GM21367 (cell line): ENCODE measurements at regions not wholly inside any gene's neighbourhood (a gene's known extent, or its start where the extent isn't known, plus 50 kb on each side); places are given as distances from the start of the nearest gene placed in this dataset.
"Not testable (repeated sequence)": the region's sequence is repeated elsewhere in the genome, so short reads cannot be mapped to it uniquely, and the experiment has no call there.

Experiments used
- ATAC-seq: cut with Tn5 transposase; IDR thresholded peaks from one replicate; pipeline ENCODE4 v1.9.1; 2021; ENCODE audit not compliant: unreplicated experiment

- ATAC-seq = no peak
Observed at GRCh38 chr1:55904541-55904940, 674.8 kb downstream of the PLPP3 start.

GRCh38 chr1:55898181-55898580 is 681.2 kb downstream of the PLPP3 start:
- no peak for ATAC-seq

- ATAC-seq = no peak
Observed at GRCh38 chr1:55896210-55896609, 681.0 kb upstream of the USP24 start.

- ATAC-seq = no peak
Observed at GRCh38 chr1:55894521-55894920, 679.4 kb upstream of the USP24 start.

GRCh38 chr1:55893155-55893554 is 678.0 kb upstream of the USP24 start:
- ATAC-seq = no peak

GRCh38 chr1:55888685-55889317 is 673.6 kb upstream of the USP24 start:
- no peak for ATAC-seq

GRCh38 chr1:55886856-55887712 is 671.9 kb upstream of the USP24 start:
- no peak for ATAC-seq

GRCh38 chr1:55885619-55886018 is 670.5 kb upstream of the USP24 start:
- ATAC-seq = no peak

GRCh38 chr1:55882931-55883330 is 667.8 kb upstream of the USP24 start:
- no peak for ATAC-seq

GRCh38 chr1:55879346-55879745 is 664.2 kb upstream of the USP24 start:
- no peak for ATAC-seq

GRCh38 chr1:55877437-55878232 is 662.5 kb upstream of the USP24 start:
- no peak for ATAC-seq

GRCh38 chr1:55876276-55877060 is 661.3 kb upstream of the USP24 start:
- ATAC-seq = no peak

GRCh38 chr1:55870106-55870505 is 654.9 kb upstream of the USP24 start:
- no peak for ATAC-seq

- no peak for ATAC-seq
Observed at GRCh38 chr1:55869065-55869464, 653.9 kb upstream of the USP24 start.

GRCh38 chr1:55868026-55868425 is 652.9 kb upstream of the USP24 start:
- no peak for ATAC-seq

- ATAC-seq = no peak
Observed at GRCh38 chr1:55867304-55867843, 652.2 kb upstream of the USP24 start.

- ATAC-seq = not testable (repeated sequence)
Observed at GRCh38 chr1:55865778-55866177, 650.6 kb upstream of the USP24 start.

- ATAC-seq = no peak
Observed at GRCh38 chr1:55864251-55864650, 649.1 kb upstream of the USP24 start.

GRCh38 chr1:55861676-55862340 is 646.6 kb upstream of the USP24 start:
- no peak for ATAC-seq
